Stimulated activated CD4-positive, alpha-beta T cell treated with anti-CD3 and anti-CD28 coated beads, Interleukin-4, amount 100 ng/mL, for 24 hours (primary cell): ENCODE measurements at regions not wholly inside any gene's neighbourhood (a gene's known extent, or its start where the extent isn't known, plus 50 kb on each side); places are given as distances from the start of the nearest gene placed in this dataset.

Experiments used
- DNase-seq: peaks from one replicate; pipeline ENCODE4 v3.0.0-alpha.2; 2020

DNA sequence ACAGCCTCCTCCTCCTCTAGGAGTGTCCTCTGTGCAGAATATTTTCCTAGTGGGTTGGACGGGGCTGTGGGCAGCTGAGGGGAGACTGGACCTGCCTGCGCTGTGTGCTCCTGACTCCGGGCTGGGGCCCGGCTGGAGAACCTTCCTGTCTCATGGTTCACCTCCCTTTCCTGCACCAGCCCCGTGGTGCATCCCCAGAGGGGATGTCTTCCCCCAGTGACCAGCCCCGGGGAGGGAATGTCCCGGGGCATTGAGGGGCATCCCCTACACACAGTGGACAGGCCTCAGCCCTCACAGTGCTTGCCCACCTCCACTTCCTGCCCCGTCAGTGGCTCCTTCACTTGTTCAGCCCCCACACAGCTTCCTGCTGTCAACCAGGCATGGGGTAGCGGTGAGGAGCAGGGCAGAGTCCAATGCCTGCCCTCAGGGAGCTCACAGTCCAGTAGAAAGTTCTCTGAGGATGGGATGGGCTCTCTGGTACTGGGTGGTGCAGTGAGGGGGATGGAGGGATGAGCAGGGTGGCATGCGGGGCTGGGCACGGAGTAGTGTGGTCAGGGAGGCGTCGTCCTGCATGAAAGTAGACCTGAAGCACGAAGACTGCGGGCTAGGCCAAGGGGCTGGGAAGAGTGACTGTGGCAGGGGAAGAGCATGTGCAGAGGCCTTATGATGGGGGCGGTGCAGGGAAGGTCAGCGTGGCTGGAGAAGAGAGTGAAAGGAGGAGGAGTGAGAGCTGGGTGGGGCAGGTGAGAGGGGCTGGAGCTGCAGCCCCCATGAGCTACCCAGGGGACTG is 52.1 kb upstream of the PITX1 start:
- no peak for DNase-seq

DNA sequence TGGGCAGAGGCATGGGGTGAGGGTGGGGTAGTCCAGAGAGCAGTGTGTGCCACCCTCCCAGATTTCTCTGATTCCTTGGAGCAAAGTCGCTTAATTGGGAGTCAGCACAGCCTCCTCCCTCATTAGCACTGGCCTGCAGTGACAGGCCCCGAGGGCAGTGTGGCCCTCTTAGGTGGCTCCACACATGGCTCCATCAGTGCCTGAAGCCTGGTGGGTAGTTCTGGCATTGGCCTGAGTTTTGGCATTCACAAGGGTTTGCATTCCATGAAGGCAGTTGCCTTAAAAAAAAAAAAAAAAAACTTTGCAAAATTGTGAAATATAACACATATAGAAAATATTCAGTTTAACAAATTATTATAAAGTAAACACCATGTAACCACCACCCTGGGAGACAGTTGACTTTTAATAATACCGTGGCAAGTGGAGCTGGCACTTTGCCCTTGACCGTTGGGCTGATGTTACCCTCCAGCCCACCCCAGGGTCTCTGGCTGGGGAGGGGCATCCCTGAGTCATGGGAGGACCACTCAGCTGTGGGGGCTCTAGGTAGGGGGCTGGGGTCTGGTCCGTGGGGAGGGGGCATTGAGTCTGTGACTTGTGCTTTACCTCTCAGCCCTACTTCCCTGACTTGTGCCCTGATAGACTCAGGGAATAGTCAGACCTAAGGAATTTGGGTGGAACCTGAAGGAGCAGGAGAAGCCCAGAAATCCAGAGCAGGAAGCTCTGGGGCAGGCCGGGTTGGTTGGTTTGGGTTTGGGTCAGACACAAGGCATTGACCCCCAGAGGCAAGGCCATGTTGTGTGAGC is 51.3 kb upstream of the PITX1 start:
- no peak for DNase-seq
